HG03064 (cell line): ENCODE measurements at regions not wholly inside any gene's neighbourhood (a gene's known extent, or its start where the extent isn't known, plus 50 kb on each side); places are given as distances from the start of the nearest gene placed in this dataset.

Source experiments
- ATAC-seq: cut with Tn5 transposase; IDR thresholded peaks from one replicate; pipeline ENCODE4 v1.9.1; 2021; ENCODE audit warnings: low read depth; ENCODE audit not compliant: unreplicated experiment

DNA sequence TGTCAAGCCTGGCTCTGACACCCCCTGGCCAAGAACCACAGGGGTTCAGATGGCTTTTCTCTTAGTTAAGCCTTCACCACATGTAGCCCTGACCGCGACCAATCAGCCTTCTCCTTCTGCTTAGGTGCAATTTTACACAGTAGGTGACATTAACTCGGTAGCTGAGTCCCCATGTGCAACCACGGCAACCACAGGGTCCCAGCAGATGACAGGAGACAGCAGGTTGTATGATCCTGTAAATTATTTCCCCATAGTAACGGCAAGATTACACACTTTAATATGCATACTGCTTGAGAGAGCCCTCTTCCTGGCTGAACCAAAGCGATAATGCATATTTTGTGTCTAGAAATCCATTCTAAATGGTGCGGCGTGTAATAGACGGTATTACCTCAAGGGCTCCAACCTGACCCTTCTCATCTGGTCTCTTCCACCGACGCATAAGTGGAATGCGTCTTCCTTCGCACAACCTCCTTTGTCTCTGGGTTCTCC is 458.7 kb upstream of the ZFHX3 start:
- ATAC-seq, result no peak

DNA sequence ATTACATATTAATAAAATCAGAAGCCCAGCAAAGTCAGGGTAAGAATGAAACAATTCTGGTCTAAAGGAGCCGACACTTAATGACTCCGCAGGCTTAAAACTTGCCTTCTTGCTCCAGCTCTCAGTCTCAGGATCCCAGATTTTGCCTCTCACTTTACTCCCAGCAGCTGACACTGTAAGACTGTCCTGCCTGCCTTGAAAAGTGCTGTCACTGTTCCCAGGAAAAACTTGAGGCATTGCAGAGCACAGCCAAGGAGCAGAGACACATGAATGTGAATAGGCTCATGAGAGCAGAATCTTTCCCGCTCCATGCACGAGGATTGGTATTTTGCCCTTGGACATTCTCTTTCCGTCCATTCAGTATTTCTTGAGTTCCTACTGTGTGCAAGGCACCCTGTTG is 457.6 kb upstream of the ZFHX3 start:
- no peak for ATAC-seq

DNA sequence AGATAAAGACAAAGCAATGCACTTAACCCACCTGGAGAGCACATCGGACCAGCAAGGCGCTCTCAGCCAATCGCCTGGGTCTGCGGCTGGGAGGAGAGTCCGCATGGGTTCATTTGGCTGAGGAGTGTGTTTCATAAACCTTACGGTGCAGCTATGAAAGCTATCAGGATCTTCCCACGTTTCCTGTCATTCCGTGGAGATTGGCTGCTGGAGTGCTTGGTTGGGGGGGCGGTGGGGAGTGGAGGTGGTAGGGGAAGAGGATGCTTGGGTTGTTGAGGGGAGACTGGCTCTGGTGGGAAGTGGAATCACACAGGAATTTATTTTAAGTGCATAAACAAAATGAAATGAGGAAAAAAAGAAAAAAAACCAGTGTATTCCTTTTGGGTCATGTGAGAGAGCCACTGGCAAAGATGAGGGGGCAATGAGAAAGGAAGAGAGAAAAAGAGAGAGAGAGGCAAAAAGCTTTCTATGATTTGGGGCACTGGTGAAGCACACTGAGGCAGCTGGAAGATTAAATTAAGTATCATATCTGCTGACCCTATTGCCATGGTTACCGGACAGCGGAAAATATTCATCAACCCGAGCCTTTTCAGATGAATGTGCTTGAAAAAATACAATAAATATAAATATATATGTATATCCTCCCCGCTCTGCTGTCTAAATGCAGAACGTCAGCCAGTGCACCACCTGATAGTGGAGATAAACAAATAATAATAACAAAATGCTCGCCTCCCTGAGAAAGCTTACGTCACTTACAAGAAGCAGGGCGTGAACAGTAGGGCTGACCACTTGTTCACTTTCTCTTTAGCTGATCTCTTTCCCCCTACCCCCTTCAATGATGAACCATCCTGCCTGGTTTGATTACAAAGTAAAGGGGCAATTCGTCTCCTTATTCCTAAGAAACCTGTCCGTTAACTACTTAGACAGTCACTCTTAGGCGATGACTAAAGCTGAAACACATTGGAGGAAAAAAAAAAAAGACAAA is 457.0 kb upstream of the ZFHX3 start:
- ATAC-seq, result no peak

DNA sequence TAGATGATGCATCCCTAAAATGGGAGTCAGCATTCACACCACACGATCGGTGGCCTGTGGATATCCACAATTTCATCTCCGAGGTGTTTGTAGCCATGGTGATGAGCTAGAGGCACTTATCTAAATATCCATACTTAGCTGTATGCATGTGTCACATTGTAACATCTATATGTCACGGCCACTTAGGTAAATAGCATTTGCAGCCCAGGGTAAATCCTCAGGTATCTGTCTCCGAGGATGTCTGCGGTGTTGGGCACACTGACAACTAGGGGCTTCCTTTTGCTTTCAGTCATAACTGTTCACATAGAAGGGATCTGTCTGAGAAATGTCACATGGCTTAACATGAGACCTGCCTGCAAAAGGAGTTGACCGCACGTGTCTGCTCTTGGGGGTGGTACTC is 455.2 kb upstream of the ZFHX3 start:
- no peak for ATAC-seq

DNA sequence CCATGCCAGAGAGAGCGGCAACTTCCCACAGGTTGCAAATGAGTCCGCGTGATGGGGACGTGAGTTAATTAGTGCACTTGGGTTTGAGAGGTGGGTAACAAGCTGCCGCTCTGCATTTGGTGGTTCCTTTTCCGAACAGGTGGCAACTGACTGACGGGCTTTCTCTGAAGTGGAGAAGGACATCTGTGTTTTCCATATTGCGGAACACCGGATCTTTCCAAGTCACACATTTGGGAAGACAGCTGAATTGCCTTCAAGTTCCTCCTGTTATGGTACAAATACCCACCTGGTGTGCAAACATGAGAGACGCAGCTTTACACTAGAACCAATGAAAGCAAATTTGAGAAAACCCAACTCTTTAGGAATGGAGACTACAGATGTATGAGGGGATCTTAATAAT is 451.3 kb upstream of the ZFHX3 start:
- no peak for ATAC-seq

DNA sequence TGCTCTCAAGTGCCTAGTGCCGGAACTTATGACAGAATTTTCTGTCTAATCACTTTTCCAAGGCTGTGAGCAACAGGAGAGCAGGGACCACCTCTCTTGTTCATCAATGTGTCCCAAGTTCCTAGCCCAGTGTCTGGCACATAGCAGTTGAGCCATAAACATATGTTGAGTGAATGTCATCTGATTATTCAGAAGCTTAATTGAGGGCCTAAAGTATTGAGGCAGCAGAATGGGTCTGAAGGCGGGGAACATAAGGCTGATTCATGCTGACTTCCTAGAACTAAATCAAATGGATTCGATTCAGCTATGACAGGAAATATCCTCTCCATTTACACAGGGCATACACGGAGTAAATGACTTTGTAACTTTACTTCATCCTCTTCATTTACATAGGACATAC is 438.0 kb upstream of the ZFHX3 start:
- ATAC-seq, result no peak

DNA sequence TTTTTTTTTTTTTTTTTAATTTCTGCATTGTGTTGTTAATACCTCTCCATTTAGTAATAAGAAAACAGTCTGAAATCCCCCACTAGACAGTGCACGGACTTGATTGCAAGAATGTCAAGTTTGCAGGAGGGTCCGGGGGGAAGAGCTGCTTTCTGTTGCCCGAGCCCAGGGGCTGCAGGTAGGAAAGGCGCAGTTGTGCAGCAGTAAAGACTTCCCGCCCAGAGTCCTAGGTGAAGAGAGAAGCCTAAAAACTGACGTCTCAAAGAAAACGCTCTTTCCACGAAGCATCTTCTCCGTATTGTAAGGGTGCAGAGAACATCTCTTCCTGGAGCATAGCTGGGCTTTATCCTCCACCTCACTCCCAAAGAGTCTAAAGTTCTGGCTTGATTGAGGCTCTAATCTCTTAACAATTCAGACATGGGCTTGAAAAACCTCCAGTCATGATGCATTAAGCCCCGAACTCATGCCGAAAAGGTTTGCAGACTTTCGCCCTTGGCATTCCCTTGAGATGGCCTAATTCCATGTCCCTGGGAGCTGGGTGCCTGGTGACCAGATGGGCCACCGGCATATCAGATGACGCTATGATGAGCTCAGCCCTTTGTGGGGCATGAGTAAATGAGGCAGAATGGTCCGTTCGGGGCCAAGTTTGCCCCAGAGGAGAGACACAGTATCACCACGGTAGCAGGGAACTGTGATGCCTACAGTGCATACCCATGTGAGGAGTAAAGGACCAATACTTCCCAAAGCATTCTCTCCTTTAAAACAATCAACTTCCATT is 436.2 kb upstream of the ZFHX3 start:
- no peak for ATAC-seq

DNA sequence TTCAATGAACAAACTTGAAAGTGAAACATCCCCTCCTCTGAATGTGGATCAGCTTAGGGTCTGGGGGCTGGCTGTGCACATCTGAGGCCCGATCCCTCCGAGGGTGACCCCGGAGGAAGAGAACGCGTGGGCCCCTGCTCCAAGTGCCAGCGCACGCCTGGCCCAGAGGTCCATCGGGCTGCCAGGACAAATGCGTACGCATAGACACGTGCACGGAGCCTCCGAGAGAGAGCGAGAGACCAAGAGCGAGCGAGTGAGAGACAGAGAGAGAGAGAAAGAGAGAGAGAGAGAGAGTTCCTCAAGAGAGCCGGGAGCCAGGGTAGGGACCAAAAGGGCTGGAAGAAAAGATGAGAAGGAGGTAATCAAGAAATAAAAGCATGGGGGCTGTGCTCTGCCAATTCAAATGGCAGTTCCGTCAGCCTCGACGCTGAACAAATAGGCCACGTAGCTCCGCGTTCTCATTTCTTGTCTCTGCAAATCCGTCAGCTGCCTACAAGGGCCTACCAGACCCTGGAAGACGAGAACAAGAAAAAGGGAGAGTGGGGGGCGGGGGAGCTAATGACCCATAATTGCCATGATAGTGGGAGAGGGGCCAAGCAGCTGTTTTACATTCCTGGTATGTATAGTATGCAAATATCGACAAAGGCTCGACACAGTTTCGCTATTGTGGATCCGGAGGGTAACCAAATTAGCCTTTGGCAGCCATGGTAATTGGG is 435.3 kb upstream of the ZFHX3 start:
- no peak for ATAC-seq

DNA sequence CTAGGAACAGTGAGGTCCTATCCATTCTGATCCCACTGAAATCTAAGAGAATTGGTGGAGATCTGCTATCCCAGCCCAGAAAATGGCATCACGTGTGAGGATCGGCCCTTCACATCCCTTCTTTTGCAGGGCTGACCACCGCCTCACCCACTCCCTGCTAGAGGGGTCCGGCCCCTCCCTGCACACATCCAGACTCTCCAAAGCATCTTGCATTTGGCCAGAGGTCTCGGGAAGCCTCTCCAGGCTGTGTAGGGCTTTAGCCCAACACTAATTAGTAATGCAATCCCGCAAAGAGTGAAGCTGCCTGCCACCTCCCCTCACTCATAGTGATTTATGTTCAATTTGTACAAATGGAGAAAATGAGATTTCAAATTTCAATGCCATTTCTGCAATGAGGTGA is 434.4 kb upstream of the ZFHX3 start:
- no peak for ATAC-seq

DNA sequence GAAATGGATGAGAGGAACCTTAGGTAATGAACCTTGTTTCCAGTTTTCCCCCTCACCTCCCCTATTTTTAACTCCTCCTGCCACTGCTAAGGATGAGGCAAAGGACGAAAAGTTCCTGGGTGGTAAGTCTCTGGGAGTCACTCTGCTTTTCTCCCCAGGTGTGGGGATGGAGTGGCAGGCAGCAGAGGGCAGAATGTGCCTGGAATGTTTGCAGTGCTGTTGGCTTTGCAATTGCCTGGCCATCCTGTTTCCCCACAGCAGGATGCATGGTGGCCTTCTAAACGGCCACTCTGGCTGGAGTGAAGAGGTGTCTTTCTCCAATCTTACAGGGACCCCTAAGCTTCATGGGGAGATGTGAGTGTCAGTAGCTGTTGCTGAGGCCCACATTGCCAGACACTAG is 432.5 kb upstream of the ZFHX3 start:
- ATAC-seq, result no peak

DNA sequence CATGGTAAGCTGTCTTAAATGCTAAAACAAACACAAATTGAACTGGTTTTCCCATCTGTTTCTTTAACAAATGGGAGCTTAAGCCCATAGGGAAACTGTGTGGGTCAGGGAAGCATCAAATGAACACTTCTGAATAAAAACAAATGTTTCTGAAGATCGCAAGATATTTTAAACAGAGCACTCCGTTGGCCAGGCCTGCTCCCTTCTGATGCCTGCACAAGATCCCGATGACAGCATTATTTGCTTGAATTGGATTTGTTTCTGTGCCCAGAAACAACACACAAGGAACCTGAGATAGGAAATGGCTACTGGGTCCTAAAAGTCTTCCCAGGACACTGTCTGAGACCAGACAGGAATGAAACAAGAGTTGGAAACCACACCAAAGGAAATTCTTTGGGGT is 425.8 kb upstream of the ZFHX3 start:
- no peak for ATAC-seq

DNA sequence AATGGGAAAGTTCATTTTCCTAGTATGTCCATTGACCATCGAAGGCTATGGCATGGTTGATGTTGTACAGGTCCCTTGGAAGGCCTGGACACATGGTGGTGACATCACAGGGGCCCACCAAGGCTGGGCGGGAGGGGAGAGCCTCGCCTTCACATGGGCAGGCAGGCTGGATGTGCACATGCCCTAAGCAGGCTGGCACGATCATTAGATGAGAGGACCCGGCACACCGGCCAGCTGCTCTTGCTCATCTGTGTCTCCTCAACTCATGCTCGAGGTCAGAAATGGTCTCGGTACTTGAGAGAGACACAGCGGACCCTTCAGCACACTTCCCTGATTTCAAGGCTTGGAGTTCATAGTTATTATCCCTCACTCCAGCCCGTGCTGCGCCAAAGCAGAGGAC is 416.9 kb upstream of the ZFHX3 start:
- ATAC-seq, result no peak

DNA sequence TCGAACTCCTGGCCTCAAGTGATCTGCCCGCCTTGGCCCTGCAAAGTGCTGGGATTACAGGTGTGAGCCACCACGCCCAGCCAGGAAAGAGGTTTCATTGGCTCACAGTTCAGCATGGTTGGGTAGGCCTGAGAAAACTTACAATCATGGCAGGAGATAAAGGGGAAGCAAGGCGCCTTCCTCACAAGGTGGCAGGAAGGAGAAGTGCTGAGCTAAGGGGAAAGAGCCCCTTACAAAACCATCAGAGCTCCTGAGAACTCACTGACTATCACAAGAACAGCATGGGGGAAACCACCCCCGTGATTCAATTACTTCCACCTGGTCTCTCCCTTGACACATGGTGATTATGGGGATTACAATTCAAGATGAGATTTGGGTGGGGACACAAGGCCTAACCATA is 411.7 kb upstream of the ZFHX3 start:
- ATAC-seq, result no peak

DNA sequence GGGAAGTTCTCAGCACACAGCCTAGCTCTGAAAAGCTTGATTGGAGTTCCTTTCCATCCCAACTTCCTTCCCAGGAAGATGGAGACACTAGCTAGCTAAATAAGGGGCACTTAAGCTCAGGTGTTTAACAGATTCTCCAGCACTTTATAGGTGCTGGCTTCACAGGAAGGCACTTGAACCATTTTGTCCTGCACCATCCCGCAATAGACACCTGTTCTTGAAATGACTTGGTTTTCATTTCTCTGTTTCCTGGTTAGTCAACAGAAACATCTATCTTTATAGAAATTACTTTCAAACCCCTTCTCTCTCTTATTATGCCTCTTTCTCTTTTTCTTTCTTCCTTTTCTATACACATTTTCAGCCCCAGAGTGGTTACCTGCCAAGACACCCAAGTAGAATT is 409.9 kb upstream of the ZFHX3 start:
- no peak for ATAC-seq

DNA sequence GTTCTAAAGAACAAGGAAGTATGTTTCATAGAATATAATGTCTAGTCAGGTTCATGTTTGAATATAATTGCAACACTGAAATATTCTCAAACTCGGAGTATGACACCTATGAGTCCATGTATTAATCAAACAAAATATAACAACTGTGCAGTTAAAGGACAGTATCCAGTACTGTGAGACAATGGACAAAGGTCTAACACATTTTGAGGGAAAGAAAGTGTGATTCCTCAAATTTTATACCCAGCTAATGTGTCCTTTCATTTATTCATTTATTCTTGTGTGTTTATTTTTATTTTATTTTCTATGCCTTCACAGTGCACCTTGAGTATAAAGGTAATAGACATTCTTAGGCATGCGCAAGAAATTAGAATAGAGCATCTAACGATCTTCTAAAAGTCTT is 401.0 kb upstream of the ZFHX3 start:
- no peak for ATAC-seq

DNA sequence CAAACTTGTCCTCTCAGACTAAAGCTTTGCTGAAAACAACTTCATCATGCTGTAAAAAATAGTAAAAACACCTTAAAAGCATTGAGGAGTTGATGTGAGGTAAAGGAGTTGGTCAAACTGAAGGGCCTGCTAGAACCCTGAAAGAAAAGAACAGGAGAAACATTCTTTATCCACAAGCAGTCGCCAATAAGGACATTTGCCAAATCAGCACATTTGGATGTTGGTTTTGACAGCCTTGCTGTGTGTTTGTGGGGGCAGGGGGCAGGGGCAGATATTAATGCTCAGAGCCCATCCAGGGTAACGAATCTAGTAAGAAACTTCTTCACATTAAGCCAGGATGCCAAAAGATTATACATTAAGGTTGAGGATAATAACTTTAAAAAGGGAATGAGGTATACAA is 399.9 kb upstream of the ZFHX3 start:
- ATAC-seq, result no peak

DNA sequence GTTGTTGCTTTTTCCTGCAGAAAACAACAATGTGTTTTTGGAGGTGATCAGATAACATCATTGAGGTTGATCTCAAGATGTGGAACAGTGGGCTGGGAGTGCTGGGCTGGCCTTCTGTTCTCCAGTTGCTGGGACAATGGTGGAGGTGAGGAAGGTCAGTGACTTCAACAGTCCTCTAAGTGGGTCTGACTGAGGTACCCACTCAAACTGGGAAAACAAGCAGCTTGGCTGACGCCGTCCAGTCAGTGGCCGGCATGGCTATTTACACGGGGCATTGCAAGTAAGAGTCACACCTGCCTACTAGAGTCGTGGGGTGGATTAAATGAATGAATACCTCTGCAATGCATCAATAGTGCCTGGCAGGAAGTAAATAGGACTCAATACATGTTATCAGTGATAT is 386.7 kb upstream of the ZFHX3 start:
- ATAC-seq, result no peak

DNA sequence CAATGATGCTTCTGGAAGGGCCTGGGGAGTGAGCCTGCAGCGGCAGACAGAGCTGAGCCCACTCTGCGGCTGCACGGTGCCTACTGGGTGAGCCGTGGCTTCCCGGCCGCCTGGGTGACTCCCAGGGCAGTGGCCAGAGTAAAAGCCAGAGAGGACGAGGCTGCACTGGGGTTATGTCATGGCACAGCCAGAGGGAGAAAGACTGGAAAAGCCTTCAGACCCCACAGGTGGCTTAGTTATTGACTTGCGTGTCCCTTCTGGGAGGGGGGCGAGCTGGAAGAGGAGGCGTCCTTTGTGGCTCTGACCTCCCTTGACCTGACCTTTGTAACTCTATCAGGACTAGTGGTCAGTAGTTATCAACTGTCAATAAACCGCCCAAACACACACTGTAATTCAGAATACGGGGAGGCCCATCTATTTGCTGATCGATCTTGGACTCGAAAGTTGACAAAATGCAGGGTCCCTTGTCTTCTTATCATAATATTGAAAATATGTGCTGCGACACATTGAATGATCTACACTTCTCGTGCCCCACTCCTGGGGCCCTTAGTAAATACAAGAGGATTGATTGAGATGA is 385.9 kb upstream of the ZFHX3 start:
- no peak for ATAC-seq

DNA sequence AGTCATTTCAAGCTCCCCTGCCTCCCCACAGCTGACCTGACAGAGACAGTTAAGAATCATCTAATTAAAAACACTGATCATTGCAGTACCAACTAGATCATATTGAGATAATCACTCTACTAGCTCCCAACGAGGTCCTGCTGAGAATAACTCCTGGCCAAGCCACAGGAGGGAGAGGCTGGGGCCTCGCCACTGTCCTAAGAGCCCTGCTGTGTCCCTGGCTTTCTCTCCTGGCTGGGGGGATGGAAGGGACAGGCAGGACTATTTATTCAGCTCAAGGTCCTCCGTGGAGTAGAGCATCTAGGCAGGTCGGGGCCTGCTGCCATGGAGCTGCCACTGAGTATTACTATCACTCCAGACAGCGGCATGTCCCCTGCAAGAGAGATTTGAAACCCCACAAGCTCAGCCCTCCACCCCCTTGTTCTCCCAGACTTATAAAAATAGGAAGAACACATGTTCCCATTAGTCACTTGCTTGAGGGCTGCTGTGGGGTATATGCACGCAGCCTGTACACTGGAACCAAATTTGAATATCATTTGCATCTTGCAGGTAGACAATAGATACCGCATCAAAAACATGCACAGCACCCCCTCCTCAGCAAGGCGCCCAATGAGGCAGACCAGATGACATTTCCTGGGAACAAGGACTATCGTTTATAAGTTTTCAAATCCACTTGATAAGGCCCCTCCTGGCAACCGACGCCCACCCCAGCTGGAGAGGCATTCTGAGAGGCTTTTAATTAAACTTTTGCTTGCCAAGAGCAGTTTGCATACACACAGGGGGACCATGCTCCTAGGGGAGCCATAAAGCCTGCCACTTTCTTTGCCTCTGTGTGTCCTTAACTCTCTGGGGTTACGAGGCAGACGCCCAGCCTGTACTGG is 385.2 kb upstream of the ZFHX3 start:
- ATAC-seq, result no peak

DNA sequence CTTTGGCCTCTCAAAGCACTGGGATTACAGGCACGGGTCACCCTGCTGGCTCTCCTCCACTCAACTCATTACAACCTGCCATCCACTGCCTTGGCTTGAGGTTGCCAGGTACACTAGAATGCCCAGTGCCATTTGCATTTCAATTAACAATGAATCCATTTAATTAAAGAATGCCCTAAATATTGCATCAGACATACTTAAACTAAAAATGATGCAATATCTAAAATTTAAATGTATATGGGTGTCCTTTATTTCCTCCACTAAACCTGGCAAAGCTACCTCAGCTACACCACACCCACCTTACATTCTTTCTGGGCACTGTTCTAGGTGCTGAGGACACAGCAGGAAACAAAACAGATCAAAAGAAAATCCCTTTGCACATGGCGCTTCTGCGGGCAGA is 382.2 kb upstream of the ZFHX3 start:
- no peak for ATAC-seq
